Fibroblast of the aortic adventitia (primary cell): ENCODE measurements at regions not wholly inside any gene's neighbourhood (a gene's known extent, or its start where the extent isn't known, plus 50 kb on each side); places are given as distances from the start of the nearest gene placed in this dataset.

ENCODE experiments used
- DNase-seq: peaks from one replicate; pipeline ENCODE4 v3.0.0-alpha.2; 2010; ENCODE audit warnings: low read depth
- H3K4me3 ChIP-seq: 2 replicates; pipeline ENCODE4 v1.5.1; 2011; ENCODE audit warnings: low read depth, mild to moderate bottlenecking, control low read depth, low read length, moderate library complexity
- TF ChIP-seq, protein P1 (sequence below): IDR thresholded peaks from 2 replicates; pipeline ENCODE4 v1.5.1; 2011; ENCODE audit warnings: mild to moderate bottlenecking, low read length, control low read depth, inconsistent platforms; ENCODE audit not compliant: insufficient read depth

DNA sequence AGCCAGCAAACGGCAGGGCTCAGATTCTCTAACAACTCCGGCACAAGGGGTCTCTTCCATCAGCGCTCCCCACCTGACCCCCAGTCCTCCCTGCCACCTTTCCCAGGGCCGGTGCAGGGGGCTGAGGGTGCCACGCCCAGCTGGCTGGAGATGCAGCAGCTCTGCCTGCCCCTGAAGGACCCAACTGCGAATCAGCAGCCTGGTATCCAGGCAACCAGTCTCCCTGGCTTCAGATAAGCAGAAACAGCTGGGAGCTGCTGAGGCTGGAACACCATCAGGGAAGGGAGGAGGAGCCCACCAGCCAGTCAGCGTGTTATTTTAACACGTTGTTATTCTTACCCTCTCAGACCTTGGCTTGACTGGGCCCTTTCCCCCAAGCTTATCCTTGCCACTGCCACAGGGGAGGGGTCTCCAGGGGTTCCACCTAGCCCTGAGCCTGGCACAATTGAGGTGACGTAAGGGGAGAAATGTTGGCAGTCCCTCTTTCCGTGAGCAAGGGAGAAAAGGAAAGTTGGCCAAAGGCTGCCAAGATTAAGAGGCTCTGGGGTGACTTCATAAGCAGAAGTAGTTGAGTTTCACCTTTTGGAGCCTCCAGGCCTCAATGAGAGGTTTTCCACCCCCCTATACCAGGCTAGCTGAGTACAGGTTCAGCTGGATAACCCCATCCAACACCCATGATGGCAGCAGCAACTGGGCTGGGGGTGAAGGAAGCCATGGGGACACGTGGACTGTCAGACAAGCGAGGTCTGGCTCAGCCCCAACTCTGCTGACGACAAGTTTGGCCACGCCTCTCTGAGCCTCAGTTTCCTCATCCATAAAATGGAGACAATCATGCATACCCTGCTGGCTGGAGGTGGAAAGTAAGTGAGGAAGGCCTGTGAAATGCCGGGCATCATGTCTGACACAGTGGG lies 91.1 kb downstream of the IRF2BPL start:
- H3K4me3 ChIP-seq = peak overlapping the region; percentile 28
- TF ChIP-seq, protein P1, sequence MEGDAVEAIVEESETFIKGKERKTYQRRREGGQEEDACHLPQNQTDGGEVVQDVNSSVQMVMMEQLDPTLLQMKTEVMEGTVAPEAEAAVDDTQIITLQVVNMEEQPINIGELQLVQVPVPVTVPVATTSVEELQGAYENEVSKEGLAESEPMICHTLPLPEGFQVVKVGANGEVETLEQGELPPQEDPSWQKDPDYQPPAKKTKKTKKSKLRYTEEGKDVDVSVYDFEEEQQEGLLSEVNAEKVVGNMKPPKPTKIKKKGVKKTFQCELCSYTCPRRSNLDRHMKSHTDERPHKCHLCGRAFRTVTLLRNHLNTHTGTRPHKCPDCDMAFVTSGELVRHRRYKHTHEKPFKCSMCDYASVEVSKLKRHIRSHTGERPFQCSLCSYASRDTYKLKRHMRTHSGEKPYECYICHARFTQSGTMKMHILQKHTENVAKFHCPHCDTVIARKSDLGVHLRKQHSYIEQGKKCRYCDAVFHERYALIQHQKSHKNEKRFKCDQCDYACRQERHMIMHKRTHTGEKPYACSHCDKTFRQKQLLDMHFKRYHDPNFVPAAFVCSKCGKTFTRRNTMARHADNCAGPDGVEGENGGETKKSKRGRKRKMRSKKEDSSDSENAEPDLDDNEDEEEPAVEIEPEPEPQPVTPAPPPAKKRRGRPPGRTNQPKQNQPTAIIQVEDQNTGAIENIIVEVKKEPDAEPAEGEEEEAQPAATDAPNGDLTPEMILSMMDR = no peak
- peak; percentile 87 for DNase-seq

DNA sequence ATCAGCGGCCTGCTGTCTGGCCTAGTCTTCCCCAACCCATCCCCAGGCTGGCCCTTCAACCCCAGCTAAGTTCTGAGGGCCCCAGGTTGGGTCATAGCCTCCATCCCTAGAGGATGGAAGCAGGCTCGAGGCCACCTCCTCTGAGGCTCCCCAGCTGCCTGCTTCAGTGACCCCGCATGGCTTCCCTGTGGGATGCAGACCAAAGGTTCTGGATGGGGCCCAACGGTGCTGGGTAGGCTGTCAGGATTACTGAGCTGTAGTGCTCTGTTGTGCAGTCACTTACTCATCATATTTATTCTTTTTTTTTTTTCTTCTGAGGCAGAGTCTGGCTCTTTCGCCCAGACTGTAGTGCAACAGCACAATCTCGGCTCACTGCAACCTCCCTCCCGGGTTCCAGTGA lies 92.0 kb downstream of the IRF2BPL start:
- DNase-seq = peak; percentile 65
- H3K4me3 ChIP-seq = no peak overlapping the region
- TF ChIP-seq, protein P1 = no peak

DNA sequence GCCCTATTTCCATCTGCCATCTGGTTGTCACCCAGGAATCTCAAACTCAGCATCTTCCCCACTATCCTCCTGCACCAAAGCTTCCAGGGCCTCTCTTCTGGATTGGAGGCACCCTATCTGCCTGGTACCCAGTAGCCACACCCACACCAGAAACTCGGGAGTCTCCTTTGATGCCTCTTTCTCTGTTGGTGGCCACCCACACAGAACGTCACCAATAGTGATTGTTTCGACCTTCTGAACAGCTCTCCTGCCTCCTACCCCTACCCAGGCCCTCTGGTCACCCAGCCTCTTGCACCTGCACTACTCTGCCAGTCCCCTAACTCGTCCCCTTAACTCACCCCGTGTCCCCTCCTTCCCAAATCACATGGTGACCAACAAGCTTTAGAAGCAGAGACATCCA lies 95.0 kb downstream of the IRF2BPL start:
- H3K4me3 ChIP-seq = no peak overlapping the region
- TF ChIP-seq, protein P1 = no peak
- no peak for DNase-seq

DNA sequence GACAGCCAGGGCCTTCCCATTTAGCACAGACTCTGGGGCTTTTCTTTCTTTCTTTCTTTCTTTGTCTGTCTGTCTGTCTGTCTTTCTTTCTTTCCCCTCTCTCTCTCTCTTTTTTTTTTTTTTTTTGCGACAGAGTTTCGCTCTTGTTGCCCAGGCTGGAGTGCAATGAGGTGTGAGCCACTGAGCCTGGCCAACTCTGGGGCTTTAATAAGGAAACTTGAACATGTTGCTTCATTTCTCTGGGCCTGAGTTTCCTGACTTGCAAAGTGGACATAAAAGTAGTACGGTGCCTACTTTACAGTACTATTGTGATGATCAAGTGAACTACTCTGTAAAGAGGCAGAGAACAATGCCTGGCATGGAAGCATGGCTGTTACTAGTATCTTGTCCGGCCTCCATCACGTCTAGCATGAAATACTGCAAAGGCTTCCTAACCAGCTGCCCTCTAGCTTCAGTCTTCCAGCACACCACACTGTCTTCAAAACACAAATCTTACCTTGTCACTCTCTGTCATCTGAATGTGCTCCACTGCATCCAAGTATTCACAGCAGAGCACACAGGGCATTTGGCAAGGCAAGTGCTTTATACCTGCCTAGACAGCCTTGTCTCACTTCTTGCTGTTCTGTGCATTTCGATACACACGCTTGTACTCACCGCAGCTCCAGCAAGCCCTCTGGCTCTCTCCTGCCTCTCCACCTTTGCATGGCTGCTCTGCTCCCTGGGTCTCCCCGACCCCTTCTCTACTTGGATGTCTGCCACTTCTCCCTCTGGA lies 96.7 kb downstream of the IRF2BPL start:
- TF ChIP-seq, protein P1 = no peak
- no peak overlapping the region for H3K4me3 ChIP-seq
- no peak for DNase-seq

DNA sequence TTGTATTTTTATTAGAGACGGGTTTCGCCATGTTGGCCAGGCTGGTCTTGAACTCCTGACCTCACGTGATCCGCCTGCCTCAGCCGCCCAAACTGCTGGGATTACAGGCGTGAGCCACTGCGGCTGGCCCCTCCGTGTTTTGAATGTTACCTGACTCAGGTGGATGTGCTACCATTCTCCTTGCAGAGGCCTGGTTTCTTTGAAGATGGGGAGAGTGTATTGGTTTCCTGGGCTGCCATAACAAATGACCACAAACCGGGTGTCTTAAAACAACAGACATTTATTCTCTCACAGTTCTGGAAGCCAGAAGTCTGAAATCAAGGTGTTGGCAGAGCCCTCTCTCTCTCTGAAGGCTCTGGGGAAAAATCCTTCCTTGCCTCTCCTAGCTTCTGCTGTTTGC lies 98.0 kb downstream of the IRF2BPL start:
- TF ChIP-seq, protein P1 = no peak
- H3K4me3 ChIP-seq = no peak overlapping the region
- no peak for DNase-seq

DNA sequence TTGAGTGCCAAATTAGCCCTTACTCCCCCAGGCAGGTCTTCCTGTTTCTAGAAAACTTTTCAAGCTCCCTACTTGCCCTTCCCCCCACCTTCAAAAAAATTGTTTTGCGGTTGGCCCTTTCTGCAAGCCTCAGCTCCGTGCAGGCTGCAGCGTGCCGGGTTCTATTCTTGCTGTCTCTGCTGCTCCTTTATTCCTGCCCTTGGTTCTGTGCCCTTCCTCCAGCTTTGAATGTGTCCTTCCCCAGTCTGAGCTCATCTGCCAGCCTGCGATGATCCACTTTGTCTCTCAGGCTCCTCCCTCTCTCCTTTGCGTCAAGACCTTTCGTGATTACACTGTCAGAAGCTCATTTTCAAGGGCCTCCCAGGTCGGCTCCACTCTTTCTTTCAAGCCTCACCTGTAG lies 98.6 kb downstream of the IRF2BPL start:
- DNase-seq = no peak
- TF ChIP-seq, protein P1 = no peak
- H3K4me3 ChIP-seq = no peak overlapping the region
